ENCODE measurements at regions not wholly inside any gene's neighbourhood (a gene's known extent, or its start where the extent isn't known, plus 50 kb on each side); places are given as distances from the start of the nearest gene placed in this dataset.

DNA sequence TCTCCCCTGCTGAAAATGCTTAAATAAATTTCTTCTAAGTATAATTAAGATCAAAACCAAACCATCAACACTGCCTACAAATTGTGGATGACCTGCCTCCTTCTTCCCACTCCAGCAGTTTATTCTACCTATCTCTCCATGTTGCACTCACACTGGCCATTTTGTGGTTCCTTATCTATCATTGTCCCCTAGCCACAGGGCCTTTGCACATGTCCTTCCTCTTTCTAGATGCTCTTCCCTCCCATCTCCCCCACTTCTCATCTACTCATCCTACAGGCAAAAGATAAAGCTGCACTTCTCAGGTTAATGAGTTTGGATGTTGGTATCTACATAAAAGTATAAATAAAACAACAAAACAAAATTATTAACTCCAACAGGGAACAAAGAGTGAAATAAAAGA, 70.6 kb upstream of the CCNG1 start:
- no peak for DNase-seq (ENCODE audit: low spot score)
- peaks cover 5% of the 10 kb centered on the region; the same call in 1 of the 2 replicates for H3K9me2 ChIP-seq (ENCODE audit: insufficient read depth)
- no peaks in the 10 kb centered on the region for H3F3A ChIP-seq (replicated peaks; ENCODE audit: low read depth)
- Mint-ChIP-seq H3K4me3 (no peak overlapping the region), H3K4me1 (no peaks in the 10 kb centered on the region), H3K9me3 (peaks cover 26% of the 10 kb centered on the region), H3K27ac (no peak overlapping the region), H3K27me3 (ENCODE audit: insufficient read depth, low read depth, poor library complexity) (peaks cover 2% of the 10 kb centered on the region), H3K36me3 (ENCODE audit: low read depth) (peaks cover 24% of the 10 kb centered on the region)
- no peak for ATAC-seq
- H3K4me2 ChIP-seq = no peak overlapping the region
- H3K36me3 ChIP-seq (ENCODE audit: insufficient read depth) = no peaks in the 10 kb centered on the region
- H4K20me1 ChIP-seq (replicated peaks; ENCODE audit: insufficient read depth) = no peaks in the 10 kb centered on the region
- H3K4me3 ChIP-seq = no peak overlapping the region
- H3K27me3 ChIP-seq (ENCODE audit: insufficient read depth) = no peaks in the 10 kb centered on the region
- H3K79me2 ChIP-seq (replicated peaks; ENCODE audit: insufficient read depth) = no peaks in the 10 kb centered on the region
- H3K4me1 ChIP-seq (ENCODE audit: insufficient read depth) = no peaks in the 10 kb centered on the region
- no peak for TF ChIP-seq ZNF462 (CRISPR knock-in tag; IDR thresholded peaks at IDR 0.05)
- TF ChIP-seq POLR2AphosphoS5 (IDR thresholded peaks at IDR 0.05; ENCODE audit: low read depth) = no peak
- TF ChIP-seq, protein P1, sequence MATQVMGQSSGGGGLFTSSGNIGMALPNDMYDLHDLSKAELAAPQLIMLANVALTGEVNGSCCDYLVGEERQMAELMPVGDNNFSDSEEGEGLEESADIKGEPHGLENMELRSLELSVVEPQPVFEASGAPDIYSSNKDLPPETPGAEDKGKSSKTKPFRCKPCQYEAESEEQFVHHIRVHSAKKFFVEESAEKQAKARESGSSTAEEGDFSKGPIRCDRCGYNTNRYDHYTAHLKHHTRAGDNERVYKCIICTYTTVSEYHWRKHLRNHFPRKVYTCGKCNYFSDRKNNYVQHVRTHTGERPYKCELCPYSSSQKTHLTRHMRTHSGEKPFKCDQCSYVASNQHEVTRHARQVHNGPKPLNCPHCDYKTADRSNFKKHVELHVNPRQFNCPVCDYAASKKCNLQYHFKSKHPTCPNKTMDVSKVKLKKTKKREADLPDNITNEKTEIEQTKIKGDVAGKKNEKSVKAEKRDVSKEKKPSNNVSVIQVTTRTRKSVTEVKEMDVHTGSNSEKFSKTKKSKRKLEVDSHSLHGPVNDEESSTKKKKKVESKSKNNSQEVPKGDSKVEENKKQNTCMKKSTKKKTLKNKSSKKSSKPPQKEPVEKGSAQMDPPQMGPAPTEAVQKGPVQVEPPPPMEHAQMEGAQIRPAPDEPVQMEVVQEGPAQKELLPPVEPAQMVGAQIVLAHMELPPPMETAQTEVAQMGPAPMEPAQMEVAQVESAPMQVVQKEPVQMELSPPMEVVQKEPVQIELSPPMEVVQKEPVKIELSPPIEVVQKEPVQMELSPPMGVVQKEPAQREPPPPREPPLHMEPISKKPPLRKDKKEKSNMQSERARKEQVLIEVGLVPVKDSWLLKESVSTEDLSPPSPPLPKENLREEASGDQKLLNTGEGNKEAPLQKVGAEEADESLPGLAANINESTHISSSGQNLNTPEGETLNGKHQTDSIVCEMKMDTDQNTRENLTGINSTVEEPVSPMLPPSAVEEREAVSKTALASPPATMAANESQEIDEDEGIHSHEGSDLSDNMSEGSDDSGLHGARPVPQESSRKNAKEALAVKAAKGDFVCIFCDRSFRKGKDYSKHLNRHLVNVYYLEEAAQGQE (IDR thresholded peaks at IDR 0.05; ENCODE audit: unreplicated experiment) = no peak
- TF ChIP-seq ZNF331 (CRISPR knock-in tag; IDR thresholded peaks at IDR 0.05; ENCODE audit: low read depth) = no peak
- no peak for TF ChIP-seq ZNF114 (CRISPR knock-in tag; IDR thresholded peaks at IDR 0.05)
- no peak for TF ChIP-seq STAT1 (IDR thresholded peaks at IDR 0.05; ENCODE audit: unreplicated experiment)
- TF ChIP-seq, protein P2, sequence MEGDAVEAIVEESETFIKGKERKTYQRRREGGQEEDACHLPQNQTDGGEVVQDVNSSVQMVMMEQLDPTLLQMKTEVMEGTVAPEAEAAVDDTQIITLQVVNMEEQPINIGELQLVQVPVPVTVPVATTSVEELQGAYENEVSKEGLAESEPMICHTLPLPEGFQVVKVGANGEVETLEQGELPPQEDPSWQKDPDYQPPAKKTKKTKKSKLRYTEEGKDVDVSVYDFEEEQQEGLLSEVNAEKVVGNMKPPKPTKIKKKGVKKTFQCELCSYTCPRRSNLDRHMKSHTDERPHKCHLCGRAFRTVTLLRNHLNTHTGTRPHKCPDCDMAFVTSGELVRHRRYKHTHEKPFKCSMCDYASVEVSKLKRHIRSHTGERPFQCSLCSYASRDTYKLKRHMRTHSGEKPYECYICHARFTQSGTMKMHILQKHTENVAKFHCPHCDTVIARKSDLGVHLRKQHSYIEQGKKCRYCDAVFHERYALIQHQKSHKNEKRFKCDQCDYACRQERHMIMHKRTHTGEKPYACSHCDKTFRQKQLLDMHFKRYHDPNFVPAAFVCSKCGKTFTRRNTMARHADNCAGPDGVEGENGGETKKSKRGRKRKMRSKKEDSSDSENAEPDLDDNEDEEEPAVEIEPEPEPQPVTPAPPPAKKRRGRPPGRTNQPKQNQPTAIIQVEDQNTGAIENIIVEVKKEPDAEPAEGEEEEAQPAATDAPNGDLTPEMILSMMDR (conservative IDR thresholded peaks at IDR 0.05; ENCODE audit: low read depth in 2 of 2) = no peak
- TF ChIP-seq ETS1 (IDR thresholded peaks at IDR 0.05) = no peak
- TF ChIP-seq EZH2 (IDR thresholded peaks at IDR 0.05; ENCODE audit: low read depth, unreplicated experiment) = no peak
- TF ChIP-seq NANOG (IDR thresholded peaks at IDR 0.05; ENCODE audit: borderline replicate concordance) = no peak
- TF ChIP-seq CREB1 (CRISPR knock-in tag; IDR thresholded peaks at IDR 0.05; ENCODE audit: low read depth) = no peak
- TF ChIP-seq JUNB (IDR thresholded peaks at IDR 0.05; ENCODE audit: unreplicated experiment) = no peak
- TF ChIP-seq EZH2phosphoT487 (IDR thresholded peaks at IDR 0.05; ENCODE audit: unreplicated experiment) = no peak
- no peak overlapping the region for H3K27ac ChIP-seq (ENCODE audit: low read depth)
- H2AFZ ChIP-seq = no peak overlapping the region

Measured in GM23338 (cell line).